Renal cortex interstitium (tissue), 11 donors: ENCODE measurements at regions not wholly inside any gene's neighbourhood (a gene's known extent, or its start where the extent isn't known, plus 50 kb on each side); places are given as distances from the start of the nearest gene placed in this dataset.

Source experiments
- DNase-seq, 11 donors: peaks; one replicate each; pipeline ENCODE4 v3.0.0-alpha.2; 2013; ENCODE audit warnings: low read depth in 9 of 11, low spot score in 4 of 11; ENCODE audit errors: extremely low read depth in 1 of 11

DNA sequence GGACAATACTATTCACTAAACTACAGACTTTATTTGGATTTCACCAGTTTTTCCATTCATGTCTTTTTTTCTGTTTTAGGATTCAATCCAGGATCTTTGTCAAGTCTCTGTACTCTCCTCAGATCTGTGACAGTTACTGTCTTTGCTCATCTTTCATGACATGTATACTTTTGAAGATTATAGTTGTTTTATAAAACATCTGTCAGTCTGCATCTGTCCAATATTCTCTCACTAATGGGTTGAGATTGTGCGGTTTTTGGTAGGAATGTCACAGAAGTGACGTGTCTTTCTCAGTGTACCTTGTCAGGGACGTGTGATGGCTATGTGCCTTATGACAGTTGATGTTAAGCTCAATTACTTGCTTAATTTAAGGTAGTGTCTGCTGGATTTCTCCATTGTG is 124.9 kb upstream of the TPK1 start:
- no peak for DNase-seq

DNA sequence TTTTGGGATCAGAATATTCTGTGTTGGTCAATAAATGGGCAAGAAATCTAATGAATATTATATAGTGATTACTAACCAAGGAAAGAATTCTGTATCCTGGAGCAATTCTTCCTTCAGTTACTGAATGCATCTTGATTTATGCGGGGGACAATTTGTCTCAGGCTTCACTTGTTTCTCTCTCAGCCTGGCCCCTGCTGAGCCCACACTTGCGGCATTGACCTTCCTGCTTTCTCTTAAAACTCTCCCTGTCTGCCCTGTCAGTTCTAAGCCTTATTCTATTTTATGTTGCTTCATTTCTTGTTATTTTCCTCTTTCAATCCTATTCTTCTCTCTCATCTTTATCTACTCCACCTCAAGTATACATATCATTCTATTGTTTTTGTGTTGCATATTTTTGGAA is 122.1 kb upstream of the TPK1 start:
- DNase-seq = no peak

DNA sequence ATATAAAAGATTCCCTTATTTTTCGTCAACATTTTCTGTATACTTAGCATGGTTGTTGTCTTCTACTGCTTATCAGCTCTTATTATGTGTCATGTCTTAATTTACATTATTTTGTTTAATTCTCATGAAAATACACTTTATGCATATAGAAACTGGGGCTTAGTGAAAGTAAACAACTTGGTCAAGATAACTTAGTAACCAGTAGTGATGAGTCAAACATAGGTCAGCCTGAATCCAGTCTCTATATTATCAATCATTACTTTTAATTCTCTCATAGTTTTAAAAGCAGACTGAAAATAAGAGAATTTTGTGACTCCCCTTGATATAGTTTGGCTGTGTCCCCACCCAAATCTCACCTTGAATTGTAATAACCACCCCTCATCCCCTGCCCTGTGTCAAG is 119.6 kb upstream of the TPK1 start:
- DNase-seq = no peak

DNA sequence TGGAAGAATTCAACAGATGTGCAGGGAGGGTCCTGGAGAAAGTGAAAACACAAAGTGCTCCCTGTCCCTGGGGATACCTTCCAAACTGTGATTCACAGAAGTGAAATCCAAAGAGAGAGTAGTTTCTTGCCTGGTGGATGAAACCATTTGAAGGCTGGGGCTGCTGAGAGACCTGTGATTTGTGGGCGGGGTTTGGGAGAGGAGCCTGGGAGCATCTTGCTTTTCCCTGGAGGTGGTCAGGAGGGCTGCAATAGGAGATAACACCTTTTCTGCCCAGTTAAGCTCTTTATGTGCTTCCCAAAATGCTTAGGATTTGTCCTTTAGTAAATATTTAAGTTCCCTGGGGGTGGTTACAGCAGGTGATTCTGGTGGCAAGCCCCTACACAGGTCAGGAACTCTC is 105.3 kb upstream of the TPK1 start:
- no peak for DNase-seq

DNA sequence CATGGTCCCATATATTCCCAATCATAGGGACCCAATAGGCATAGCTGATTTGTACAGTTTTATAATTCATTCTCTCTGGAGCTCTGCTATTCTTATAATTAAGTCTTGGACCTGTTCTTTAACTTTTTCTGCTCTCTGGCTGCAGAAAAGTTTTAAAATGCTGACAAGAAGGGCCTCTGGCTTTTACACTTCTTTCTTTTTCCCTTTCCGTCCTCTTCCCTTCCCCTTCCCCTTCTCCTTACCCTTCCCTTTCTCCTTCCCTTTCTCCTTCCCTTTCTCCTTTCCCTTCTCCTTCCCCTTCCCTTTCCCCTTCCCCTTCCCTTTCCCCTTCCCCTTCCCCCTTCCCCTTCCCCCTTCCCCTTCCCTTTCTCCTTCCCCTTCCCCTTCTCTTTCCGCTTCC is 101.3 kb upstream of the TPK1 start:
- no peak for DNase-seq

DNA sequence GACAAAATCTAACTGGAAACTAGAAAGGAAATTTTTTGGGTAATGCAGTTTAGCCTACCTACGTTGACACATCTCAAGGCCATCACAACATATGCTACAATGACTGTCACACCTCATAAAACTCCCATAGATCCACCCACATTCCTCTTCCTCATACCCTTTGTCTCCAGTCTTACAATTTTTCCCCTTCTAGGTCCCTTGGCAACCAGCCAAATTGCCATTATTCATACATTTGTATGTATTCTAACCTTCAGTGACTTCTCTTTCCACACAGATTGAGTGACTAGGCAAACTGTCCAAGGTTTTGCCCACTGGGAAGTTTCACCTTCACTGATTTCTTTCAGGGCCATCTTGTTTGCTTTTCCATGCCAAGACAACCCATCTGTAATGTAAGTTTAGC is 100.5 kb upstream of the TPK1 start:
- no peak for DNase-seq

DNA sequence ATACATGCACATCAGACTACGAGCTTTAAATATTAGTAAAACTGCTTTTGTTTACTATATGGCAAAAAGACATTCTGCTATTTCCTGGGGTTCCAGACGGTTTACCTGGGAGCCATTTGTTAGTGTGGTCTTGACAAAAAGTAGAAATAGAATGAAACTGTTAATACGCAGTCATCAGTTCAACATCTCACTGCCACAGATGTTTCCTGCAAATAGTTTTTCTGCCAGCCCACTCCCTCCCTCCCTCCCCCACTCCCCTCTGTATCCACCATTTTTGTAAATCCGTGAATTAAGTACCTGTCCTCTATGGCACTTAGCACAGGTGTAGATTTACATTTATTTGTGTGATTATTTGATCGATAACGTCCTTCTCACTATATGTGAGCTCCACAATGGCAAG is 74.6 kb upstream of the TPK1 start:
- DNase-seq = no peak

DNA sequence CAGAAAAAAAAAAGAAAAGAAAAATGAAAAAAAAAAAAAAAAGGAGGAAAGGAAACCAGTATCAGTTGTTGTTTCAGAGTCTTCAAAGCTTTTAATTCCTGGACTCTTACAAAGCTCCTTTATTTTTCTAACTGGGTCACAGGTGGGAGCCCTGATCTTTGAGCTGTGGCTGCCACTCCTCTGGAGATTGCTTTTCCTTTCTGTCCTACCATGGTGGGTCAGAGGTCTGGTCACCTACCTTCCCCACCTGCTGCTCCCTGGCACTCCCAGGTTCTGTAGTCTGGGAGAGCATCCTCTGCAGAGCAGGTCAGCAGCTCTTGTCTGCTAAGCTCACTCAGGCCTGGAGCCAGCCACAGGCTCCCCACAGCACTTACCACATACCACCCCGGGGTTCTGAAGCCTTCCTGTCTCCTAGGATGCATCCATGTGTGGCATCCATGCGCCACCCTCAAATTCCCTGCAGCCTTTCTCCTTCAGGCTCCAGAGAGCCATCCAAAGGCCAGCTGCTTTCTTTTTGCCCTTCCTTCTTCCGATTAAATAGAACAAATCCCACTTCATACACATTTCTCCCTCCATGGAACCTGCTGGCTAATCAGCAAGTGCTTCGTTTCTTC is 73.2 kb upstream of the TPK1 start:
- DNase-seq = peak in 1 of 11 donors; percentile 5

DNA sequence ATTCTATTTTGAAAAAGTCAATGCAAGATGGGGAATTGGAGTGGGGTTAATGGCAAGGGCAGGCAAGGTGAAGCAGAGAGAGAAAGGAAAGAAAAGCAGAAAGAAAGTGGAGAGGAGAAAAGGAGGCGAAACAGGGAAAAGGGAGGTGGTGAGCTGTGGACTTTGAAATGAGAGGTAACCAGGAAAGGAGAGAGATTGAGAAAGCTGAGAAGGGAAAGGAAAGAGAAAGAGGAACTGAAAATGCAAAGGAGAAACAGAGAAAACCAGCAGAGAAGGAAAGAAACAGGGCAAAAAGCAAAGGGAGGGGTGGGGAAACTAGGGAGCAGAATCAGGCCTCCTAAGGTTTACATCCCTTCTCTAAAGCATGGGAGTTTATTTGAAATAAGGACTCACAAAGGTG is 72.5 kb upstream of the TPK1 start:
- no peak for DNase-seq

DNA sequence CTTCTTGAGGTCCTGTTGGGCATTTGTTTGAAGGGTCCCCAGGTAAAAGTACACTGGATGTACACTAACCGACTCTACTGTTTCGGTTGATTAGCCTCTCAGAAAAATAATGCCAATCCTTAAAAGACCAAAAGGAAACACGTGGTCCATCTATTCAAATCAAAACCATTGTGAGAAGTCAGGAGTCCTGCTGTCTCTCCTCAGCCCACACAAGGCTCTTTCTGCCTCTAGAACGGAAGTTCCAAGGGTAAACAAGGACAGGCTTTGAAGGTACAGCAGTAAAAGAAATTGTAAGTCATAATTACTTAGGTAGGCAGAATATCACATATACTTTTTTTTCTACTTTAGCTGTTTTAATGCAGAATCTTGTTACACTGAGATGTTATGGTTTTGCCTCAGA is 71.7 kb upstream of the TPK1 start:
- no peak for DNase-seq

DNA sequence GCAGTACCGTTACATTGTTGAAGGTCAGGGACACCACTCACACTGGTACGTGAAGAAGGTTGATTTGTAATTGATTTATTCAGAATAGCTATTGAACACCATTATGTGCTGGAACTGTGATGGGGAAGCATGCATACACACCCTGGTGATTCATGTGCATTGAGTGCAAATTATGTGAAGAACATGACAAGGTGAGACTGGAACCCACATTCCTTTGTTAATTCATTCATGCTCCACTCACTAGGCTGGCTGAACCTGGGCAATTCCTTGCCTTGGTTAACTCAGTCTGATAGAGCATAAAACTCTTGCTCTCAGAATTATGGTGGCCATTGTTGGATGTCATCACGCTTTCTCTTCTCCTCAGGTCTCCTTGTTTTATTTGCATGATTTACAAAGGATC is 67.3 kb upstream of the TPK1 start:
- no peak for DNase-seq

DNA sequence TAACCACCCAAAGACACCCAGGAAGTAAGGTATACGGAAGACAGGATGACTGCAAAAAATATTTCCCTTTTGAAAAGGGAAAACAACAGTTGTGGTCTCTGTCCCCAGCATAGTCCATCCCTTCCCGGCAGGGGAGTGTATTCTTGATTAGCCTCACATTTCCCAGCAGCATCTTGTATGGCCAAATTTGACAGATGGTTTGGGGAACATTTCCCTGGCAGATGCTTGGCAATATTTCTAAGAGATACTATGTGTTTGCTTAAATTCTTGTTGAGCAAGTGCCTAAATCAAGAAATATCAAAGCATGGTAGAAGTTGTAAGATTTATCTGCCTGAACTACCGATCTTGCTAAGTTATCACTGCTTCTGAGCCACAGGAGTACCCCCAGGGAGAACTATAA is 56.9 kb upstream of the TPK1 start:
- DNase-seq = no peak
